Panc1 (cell line): ENCODE measurements at regions not wholly inside any gene's neighbourhood (a gene's known extent, or its start where the extent isn't known, plus 50 kb on each side); places are given as distances from the start of the nearest gene placed in this dataset.

Experiments used
- ATAC-seq: fragments of 200-7000 bp; cut with Tn5 transposase; 2 replicates; pipeline ENCODE4 v1.9.1; 2020; ENCODE audit warnings: mild to moderate bottlenecking, moderate library complexity
- BruUV-seq: library from RNA; stranded (reverse); fragments of 400-500 nt; replicated peaks from 2 replicates; lab custom pipeline; 2021; lab: Mats Ljungman, UMichigan
- CTCF ChIA-PET: fragments of 300-600 bp; sonication (Branson Sonifier 250); formaldehyde crosslinking; loops from one replicate; lab custom pipeline; 2022; ENCODE audit warnings: antibody characterized with exemption; lab: Charles Lee
- POLR2A ChIA-PET: fragments of 300-600 bp; sonication (Branson Sonifier 250); formaldehyde crosslinking; loops from one replicate; lab custom pipeline; 2022; ENCODE audit warnings: antibody characterized with exemption; lab: Charles Lee
- DNase-seq: peaks from one replicate; pipeline ENCODE4 v3.0.0-alpha.2; 2010; ENCODE audit warnings: low read depth, low spot score
- H3K27ac ChIP-seq: 2 replicates; pipeline ENCODE4 v1.5.1; 2011; ENCODE audit warnings: mild to moderate bottlenecking, low read length, inconsistent platforms
- H3K27me3 ChIP-seq: fragments of 200-500 bp; sonication (Bioruptor generic); 2 replicates; pipeline ENCODE4 v1.6.0; 2014; ENCODE audit warnings: low read length, inconsistent platforms; ENCODE audit not compliant: control insufficient read depth, insufficient read depth
- H3K36me3 ChIP-seq: fragments of 200-500 bp; sonication (Bioruptor generic); 2 replicates; pipeline ENCODE4 v1.5.1; 2014; ENCODE audit warnings: inconsistent platforms, mild to moderate bottlenecking, low read length, moderate library complexity; ENCODE audit not compliant: control insufficient read depth, insufficient read depth
- H3K4me1 ChIP-seq: 2 replicates; pipeline ENCODE4 v1.5.1; 2011; ENCODE audit warnings: inconsistent platforms, mild to moderate bottlenecking, low read length, moderate library complexity; ENCODE audit not compliant: control insufficient read depth, insufficient read depth
- H3K4me3 ChIP-seq, 2 experiments: 2 replicates each; pipeline ENCODE4 v1.5.1; 2011 to 2012; ENCODE audit warnings: low read depth in 2 of 2, low read length in 2 of 2, mild to moderate bottlenecking in 2 of 2, inconsistent platforms in 1 of 2, moderate library complexity in 1 of 2
- H3K9me3 ChIP-seq: fragments of 200-500 bp; sonication (Bioruptor generic); 2 replicates; pipeline ENCODE4 v1.5.1; 2014; ENCODE audit warnings: low read depth, mild to moderate bottlenecking, inconsistent platforms, low read length, moderate library complexity; ENCODE audit not compliant: control insufficient read depth, insufficient read depth
- CTCF ChIP-seq: fragments of 450-650 bp; IDR thresholded peaks from 2 replicates; pipeline ENCODE4 v1.5.1; 2017; ENCODE audit warnings: mild to moderate bottlenecking
- POLR2AphosphoS5 ChIP-seq: IDR thresholded peaks from 2 replicates; pipeline ENCODE4 v1.6.1; 2012; ENCODE audit warnings: mild to moderate bottlenecking, low read depth, low read length, moderate library complexity
- SIN3A ChIP-seq: IDR thresholded peaks from 2 replicates; pipeline ENCODE4 v1.6.1; 2012; ENCODE audit warnings: low read depth, mild to moderate bottlenecking, low read length, moderate library complexity, borderline replicate concordance; ENCODE audit not compliant: insufficient read depth
- TCF7L2 ChIP-seq: IDR thresholded peaks from 2 replicates; pipeline ENCODE4 v1.6.1; 2011; ENCODE audit warnings: mild to moderate bottlenecking, low read depth, low read length, inconsistent platforms
- in situ Hi-C: cut with HindIII; loops from 2 replicates; pipeline ENCODE4 v1.10.0; 2016; ENCODE audit warnings: low sequenced_read_pairs, low pct_unique_long_range_greater_than_20kb
- intact Hi-C: fragments of 100-400 bp; cut with micrococcal nuclease; formaldehyde crosslinking; loops from one replicate; pipeline ENCODE4 v1.10.0; 2022; ENCODE audit not compliant: unreplicated experiment
- TF ChIP-seq, protein P1 (sequence below), 2 experiments: IDR thresholded peaks; 2 replicates each; pipeline ENCODE4 v1.6.1; 2011 to 2012; ENCODE audit warnings: low read depth in 2 of 2, control low read depth in 1 of 2, low read length in 1 of 2, mild to moderate bottlenecking in 1 of 2, moderate library complexity in 1 of 2; ENCODE audit not compliant: insufficient read depth in 1 of 2

DNA sequence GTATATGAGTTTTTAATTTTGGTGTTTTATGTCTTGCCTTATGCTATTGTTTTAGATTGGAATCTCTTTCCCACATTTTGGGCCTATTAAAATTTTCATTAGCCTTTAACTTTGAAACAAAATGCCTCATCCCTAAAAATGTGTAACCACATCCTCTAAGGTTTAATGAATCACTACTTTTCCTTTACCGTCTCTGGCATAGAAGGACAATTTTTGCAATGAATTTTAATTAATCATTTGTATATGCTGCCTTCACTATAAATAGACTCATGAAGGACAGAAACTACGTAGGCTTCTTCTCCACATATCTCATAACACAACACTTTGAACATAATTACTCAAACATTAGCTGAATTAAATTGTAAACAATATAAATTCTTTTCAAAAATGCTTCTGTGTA lies 421.5 kb downstream of the NLGN4X start:
- in situ Hi-C loops (no loop called here), intact Hi-C loops (no loop called here)
- no peak for DNase-seq
- TF ChIP-seq TCF7L2 (no peak), CTCF (no peak), SIN3A (no peak)
- ChIA-PET CTCF (no interaction called here), POLR2A (no interaction called here)
- Histone ChIP-seq H3K4me1 (no peaks in the 10 kb centered on the region), H3K4me3 (no peak overlapping the region), H3K9me3 (no peaks in the 10 kb centered on the region), H3K27me3 (no peaks in the 10 kb centered on the region), H3K36me3 (no peaks in the 10 kb centered on the region), H3K27ac (no peak overlapping the region)
- no peak for ATAC-seq
- no TSS peak for BruUV-seq

DNA sequence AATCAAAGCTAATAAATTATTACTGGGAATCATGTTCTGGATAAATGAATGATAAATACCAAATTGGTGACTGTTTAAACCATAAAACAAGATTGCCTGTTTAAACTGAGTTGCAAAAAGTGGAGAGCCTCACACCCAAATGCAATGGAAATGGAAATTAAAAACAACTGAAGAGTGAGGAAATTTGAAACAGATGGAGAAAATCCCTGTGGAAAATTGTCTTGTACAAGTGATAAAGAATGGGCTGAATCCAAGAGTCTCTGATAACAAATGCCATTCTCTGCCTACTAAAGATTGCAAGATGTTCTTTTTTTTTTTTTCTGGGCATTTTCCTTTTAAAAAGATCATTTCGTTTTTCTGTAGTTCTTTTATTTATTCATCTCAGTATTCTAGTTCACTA lies 426.3 kb downstream of the NLGN4X start:
- no peak for TF ChIP-seq CTCF
- TF ChIP-seq POLR2AphosphoS5 = no peak
- TF ChIP-seq, protein P1, sequence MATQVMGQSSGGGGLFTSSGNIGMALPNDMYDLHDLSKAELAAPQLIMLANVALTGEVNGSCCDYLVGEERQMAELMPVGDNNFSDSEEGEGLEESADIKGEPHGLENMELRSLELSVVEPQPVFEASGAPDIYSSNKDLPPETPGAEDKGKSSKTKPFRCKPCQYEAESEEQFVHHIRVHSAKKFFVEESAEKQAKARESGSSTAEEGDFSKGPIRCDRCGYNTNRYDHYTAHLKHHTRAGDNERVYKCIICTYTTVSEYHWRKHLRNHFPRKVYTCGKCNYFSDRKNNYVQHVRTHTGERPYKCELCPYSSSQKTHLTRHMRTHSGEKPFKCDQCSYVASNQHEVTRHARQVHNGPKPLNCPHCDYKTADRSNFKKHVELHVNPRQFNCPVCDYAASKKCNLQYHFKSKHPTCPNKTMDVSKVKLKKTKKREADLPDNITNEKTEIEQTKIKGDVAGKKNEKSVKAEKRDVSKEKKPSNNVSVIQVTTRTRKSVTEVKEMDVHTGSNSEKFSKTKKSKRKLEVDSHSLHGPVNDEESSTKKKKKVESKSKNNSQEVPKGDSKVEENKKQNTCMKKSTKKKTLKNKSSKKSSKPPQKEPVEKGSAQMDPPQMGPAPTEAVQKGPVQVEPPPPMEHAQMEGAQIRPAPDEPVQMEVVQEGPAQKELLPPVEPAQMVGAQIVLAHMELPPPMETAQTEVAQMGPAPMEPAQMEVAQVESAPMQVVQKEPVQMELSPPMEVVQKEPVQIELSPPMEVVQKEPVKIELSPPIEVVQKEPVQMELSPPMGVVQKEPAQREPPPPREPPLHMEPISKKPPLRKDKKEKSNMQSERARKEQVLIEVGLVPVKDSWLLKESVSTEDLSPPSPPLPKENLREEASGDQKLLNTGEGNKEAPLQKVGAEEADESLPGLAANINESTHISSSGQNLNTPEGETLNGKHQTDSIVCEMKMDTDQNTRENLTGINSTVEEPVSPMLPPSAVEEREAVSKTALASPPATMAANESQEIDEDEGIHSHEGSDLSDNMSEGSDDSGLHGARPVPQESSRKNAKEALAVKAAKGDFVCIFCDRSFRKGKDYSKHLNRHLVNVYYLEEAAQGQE (IDR thresholded peaks at IDR 0.05; ENCODE audit: insufficient read depth in 1 of 2, low read depth in 2 of 2, low read length in 1 of 2) = no peak
- TF ChIP-seq TCF7L2 = no peak
- no peak for TF ChIP-seq SIN3A
- H3K9me3 ChIP-seq = no peaks in the 10 kb centered on the region
- ATAC-seq (no peak), DNase-seq (no peak)
- no peak overlapping the region for H3K4me3 ChIP-seq
- H3K27ac ChIP-seq = no peak overlapping the region
- H3K27me3 ChIP-seq = no peaks in the 10 kb centered on the region
- ChIA-PET POLR2A (no interaction called here), CTCF (no interaction called here)
- in situ Hi-C loops (no loop called here), intact Hi-C loops (no loop called here)
- BruUV-seq = no TSS peak
- no peaks in the 10 kb centered on the region for H3K4me1 ChIP-seq
- no peaks in the 10 kb centered on the region for H3K36me3 ChIP-seq

GRCh38 chrX:5791721-5792120 lies 436.9 kb downstream of the NLGN4X start:
- in situ Hi-C loops (no loop called here), intact Hi-C loops (no loop called here)
- TF ChIP-seq CTCF (no peak), POLR2AphosphoS5 (no peak), TCF7L2 (no peak), SIN3A (no peak)
- TF ChIP-seq, protein P1 (IDR thresholded peaks at IDR 0.05; ENCODE audit: insufficient read depth in 1 of 2, low read depth in 2 of 2, low read length in 1 of 2) = no peak
- ATAC-seq = no peak
- BruUV-seq = no TSS peak
- POLR2A ChIA-PET = no interaction called here
- H3K27ac ChIP-seq = no peak overlapping the region
- no peaks in the 10 kb centered on the region for H3K9me3 ChIP-seq
- no peaks in the 10 kb centered on the region for H3K4me1 ChIP-seq
- DNase-seq = no peak
- no peaks in the 10 kb centered on the region for H3K36me3 ChIP-seq
- no peak overlapping the region for H3K4me3 ChIP-seq
- no peaks in the 10 kb centered on the region for H3K27me3 ChIP-seq
- CTCF ChIA-PET = no interaction called here
